NCI-H345 treated with DMSO at 0.1 percent for 48 hours (cell line): ENCODE measurements at regions not wholly inside any gene's neighbourhood (a gene's known extent, or its start where the extent isn't known, plus 50 kb on each side); places are given as distances from the start of the nearest gene placed in this dataset.
"Not testable (repeated sequence)": the region's sequence is repeated elsewhere in the genome, so short reads cannot be mapped to it uniquely, and the experiment has no call there.

ENCODE experiments used
- DNase-seq: peaks from one replicate; lab custom pipeline; 2025; ENCODE audit not compliant: unreplicated experiment; lab: John Stamatoyannopoulos, UW

GRCh38 chr21:27569831-27570230, 602.9 kb upstream of the ADAMTS5 start:
- no peak for DNase-seq

GRCh38 chr21:27569091-27569490, 602.2 kb upstream of the ADAMTS5 start:
- no peak for DNase-seq

GRCh38 chr21:27567381-27567780, 600.5 kb upstream of the ADAMTS5 start:
- DNase-seq: no peak

GRCh38 chr21:27566521-27566920, 599.6 kb upstream of the ADAMTS5 start:
- no peak for DNase-seq

GRCh38 chr21:27565364-27565763, 598.5 kb upstream of the ADAMTS5 start:
- no peak for DNase-seq

- DNase-seq: peak; percentile 9
Measured at GRCh38 chr21:27564684-27565301, 597.9 kb upstream of the ADAMTS5 start.

- no peak for DNase-seq
Measured at GRCh38 chr21:27562303-27562702, 595.4 kb upstream of the ADAMTS5 start.

GRCh38 chr21:27561116-27561515, 594.2 kb upstream of the ADAMTS5 start:
- DNase-seq: no peak

GRCh38 chr21:27557356-27557755, 590.5 kb upstream of the ADAMTS5 start:
- DNase-seq: no peak

- no peak for DNase-seq
Measured at GRCh38 chr21:27555996-27556395, 589.1 kb upstream of the ADAMTS5 start.

- no peak for DNase-seq
Measured at GRCh38 chr21:27550287-27550686, 583.4 kb upstream of the ADAMTS5 start.

GRCh38 chr21:27548486-27548885, 581.6 kb upstream of the ADAMTS5 start:
- DNase-seq: no peak

- DNase-seq: no peak
Measured at GRCh38 chr21:27545754-27546349, 579.0 kb upstream of the ADAMTS5 start.

- DNase-seq: not testable (repeated sequence)
Measured at GRCh38 chr21:27542126-27542525, 575.2 kb upstream of the ADAMTS5 start.

GRCh38 chr21:27536319-27536718, 569.4 kb upstream of the ADAMTS5 start:
- no peak for DNase-seq

GRCh38 chr21:27535188-27535587, 568.3 kb upstream of the ADAMTS5 start:
- DNase-seq: no peak

GRCh38 chr21:27534206-27534605, 567.3 kb upstream of the ADAMTS5 start:
- no peak for DNase-seq

GRCh38 chr21:27532076-27532475, 565.2 kb upstream of the ADAMTS5 start:
- DNase-seq: no peak

- DNase-seq: no peak
Measured at GRCh38 chr21:27528697-27529096, 561.8 kb upstream of the ADAMTS5 start.

GRCh38 chr21:27526451-27526850, 559.6 kb upstream of the ADAMTS5 start:
- DNase-seq: no peak

- no peak for DNase-seq
Measured at GRCh38 chr21:27525780-27526179, 558.9 kb upstream of the ADAMTS5 start.

GRCh38 chr21:27519361-27519760, 552.5 kb upstream of the ADAMTS5 start:
- DNase-seq: no peak

GRCh38 chr21:27517177-27517576, 550.3 kb upstream of the ADAMTS5 start:
- not testable (repeated sequence) for DNase-seq
